Upper lobe of left lung (tissue), 6 donors: ENCODE measurements at regions not wholly inside any gene's neighbourhood (a gene's known extent, or its start where the extent isn't known, plus 50 kb on each side); places are given as distances from the start of the nearest gene placed in this dataset.
"Not testable (repeated sequence)": the region's sequence is repeated elsewhere in the genome, so short reads cannot be mapped to it uniquely, and the experiment has no call there.

Source experiments
- ATAC-seq, 2 donors: fragments of 200-7000 bp; cut with Tn5 transposase; one replicate each; pipeline ENCODE4 v1.9.1; 2022; ENCODE audit warnings: mild to moderate bottlenecking in 2 of 2, moderate library complexity in 2 of 2; ENCODE audit not compliant: low FRiP score in 2 of 2
- DNase-seq, 2 donors: peaks; one replicate each; pipeline ENCODE4 v3.0.0-alpha.2; 2019 to 2020
- H3K27ac ChIP-seq, 4 donors: fragments of 200-600 bp; sonication (generic); one replicate each; pipeline ENCODE4 v1.5.1; 2016 to 2019
- H3K27me3 ChIP-seq, 4 donors: fragments of 200-600 bp; sonication (generic); one replicate each; pipeline ENCODE4 v1.5.1; 2017 to 2019
- H3K36me3 ChIP-seq, 4 donors: fragments of 200-600 bp; sonication (generic); one replicate each; pipeline ENCODE4 v1.5.1; 2016 to 2019
- H3K4me1 ChIP-seq, 4 donors: fragments of 200-600 bp; sonication (generic); one replicate each; pipeline ENCODE4 v1.5.1; 2018 to 2019
- H3K4me3 ChIP-seq, 4 donors: fragments of 200-600 bp; sonication (generic); one replicate each; pipeline ENCODE4 v1.5.1; 2017 to 2019; ENCODE audit warnings: mild to moderate bottlenecking in 2 of 4, moderate library complexity in 1 of 4
- H3K9me3 ChIP-seq, 4 donors: fragments of 200-600 bp; sonication (generic); one replicate each; pipeline ENCODE4 v1.5.1; 2018 to 2019
- EP300 ChIP-seq, 4 donors: sonication (generic); formaldehyde crosslinking; IDR thresholded peaks; one replicate each; pipeline ENCODE4 v1.5.1; 2017; ENCODE audit warnings: antibody characterized with exemption in 4 of 4, control low read depth in 2 of 4
- POLR2A ChIP-seq, 4 donors: fragments of 450-650 bp; IDR thresholded peaks; one replicate each; pipeline ENCODE4 v1.5.1; 2016 to 2017; ENCODE audit warnings: antibody characterized with exemption in 4 of 4, mild to moderate bottlenecking in 2 of 4
- POLR2AphosphoS5 ChIP-seq, 2 donors: sonication (generic); formaldehyde crosslinking; IDR thresholded peaks; one replicate each; pipeline ENCODE4 v1.5.1; 2017; ENCODE audit warnings: antibody characterized with exemption in 2 of 2
- WGBS, 2 donors: methylation state at CpG; one replicate each; pipeline ENCODE4 v1.1.5; 2017 to 2018; 5-methylcytosine and 5-hydroxymethylcytosine counted together
- TF ChIP-seq, protein P1 (sequence below), 6 experiments: fragments of 450-650 bp in 4 of 6; fragments of 200-600 bp in 2 of 6; sonication (generic) in 2 of 6; IDR thresholded peaks; one replicate each; pipeline ENCODE4 v1.5.1; 2016 to 2019; ENCODE audit warnings: antibody characterized with exemption in 6 of 6
- donor health status: DM: no; HTN: no; CAD: no; lungs with moderate emphysema.
- donor health status: DM: no; HTN: yes; CAD: no; lungs with severe emphysema.

DNA sequence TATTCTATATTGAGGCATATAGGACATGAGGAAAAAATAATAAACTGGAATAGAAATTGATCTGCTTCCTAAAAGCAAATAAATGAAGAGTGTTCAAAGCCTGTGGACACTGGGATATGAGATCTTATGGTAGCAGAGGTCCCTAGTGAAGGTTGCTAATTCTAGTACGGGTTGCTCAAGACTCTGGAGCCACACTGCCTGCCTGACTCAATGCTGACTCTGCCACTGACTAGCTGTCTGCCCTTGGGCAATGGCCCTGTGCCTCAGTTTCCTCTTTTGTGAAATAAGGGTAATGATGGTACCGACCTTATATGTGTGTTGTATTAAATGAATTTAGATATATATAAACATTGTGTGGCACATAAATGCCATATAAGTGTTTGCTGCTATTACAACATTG lies 59.0 kb upstream of the C1orf53 start:
- Histone ChIP-seq H3K27ac (no peak overlapping the region), H3K36me3 (no peaks in the 10 kb centered on the region), H3K4me3 (no peak overlapping the region), H3K4me1 (no peaks in the 10 kb centered on the region), H3K9me3 (no peaks in the 10 kb centered on the region), H3K27me3 (no peaks in the 10 kb centered on the region)
- TF ChIP-seq, protein P1, sequence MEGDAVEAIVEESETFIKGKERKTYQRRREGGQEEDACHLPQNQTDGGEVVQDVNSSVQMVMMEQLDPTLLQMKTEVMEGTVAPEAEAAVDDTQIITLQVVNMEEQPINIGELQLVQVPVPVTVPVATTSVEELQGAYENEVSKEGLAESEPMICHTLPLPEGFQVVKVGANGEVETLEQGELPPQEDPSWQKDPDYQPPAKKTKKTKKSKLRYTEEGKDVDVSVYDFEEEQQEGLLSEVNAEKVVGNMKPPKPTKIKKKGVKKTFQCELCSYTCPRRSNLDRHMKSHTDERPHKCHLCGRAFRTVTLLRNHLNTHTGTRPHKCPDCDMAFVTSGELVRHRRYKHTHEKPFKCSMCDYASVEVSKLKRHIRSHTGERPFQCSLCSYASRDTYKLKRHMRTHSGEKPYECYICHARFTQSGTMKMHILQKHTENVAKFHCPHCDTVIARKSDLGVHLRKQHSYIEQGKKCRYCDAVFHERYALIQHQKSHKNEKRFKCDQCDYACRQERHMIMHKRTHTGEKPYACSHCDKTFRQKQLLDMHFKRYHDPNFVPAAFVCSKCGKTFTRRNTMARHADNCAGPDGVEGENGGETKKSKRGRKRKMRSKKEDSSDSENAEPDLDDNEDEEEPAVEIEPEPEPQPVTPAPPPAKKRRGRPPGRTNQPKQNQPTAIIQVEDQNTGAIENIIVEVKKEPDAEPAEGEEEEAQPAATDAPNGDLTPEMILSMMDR (IDR thresholded peaks at IDR 0.05): no peak
- TF ChIP-seq POLR2AphosphoS5 (IDR thresholded peaks at IDR 0.05) (no peak), POLR2A (IDR thresholded peaks at IDR 0.05) (no peak), EP300 (IDR thresholded peaks at IDR 0.05) (no peak)
- 84 to 92% methylated on average over 2 of the region's 2 CpGs for WGBS, 2 donors
- peak in 1 of 2 donors; percentile 25 for DNase-seq
- ATAC-seq: no peak

DNA sequence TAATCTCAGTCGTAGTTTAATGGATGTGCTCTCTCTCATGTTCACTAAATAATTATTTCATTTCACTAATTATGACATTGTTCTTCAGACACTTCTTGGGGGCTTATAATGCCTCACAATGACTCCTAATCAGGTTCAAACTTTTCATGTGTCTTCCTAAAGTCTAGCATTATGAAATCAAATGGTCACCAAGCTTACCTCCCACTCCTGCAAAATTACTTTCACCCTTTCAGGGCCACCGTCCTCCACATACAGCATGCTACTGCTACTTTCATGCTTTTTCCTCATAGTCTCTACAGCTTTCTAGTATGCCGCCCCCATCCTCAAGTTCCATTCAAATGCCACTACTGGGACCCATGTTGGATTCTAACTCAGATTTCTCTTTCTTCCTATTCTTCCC lies 59.8 kb upstream of the C1orf53 start:
- TF ChIP-seq POLR2A (IDR thresholded peaks at IDR 0.05) (no peak), POLR2AphosphoS5 (IDR thresholded peaks at IDR 0.05) (no peak), EP300 (IDR thresholded peaks at IDR 0.05) (no peak)
- TF ChIP-seq, protein P1 (IDR thresholded peaks at IDR 0.05): no peak
- WGBS, 2 donors: 88 to 93% methylated on average over 3 of the region's 3 CpGs
- ATAC-seq: no peak

DNA sequence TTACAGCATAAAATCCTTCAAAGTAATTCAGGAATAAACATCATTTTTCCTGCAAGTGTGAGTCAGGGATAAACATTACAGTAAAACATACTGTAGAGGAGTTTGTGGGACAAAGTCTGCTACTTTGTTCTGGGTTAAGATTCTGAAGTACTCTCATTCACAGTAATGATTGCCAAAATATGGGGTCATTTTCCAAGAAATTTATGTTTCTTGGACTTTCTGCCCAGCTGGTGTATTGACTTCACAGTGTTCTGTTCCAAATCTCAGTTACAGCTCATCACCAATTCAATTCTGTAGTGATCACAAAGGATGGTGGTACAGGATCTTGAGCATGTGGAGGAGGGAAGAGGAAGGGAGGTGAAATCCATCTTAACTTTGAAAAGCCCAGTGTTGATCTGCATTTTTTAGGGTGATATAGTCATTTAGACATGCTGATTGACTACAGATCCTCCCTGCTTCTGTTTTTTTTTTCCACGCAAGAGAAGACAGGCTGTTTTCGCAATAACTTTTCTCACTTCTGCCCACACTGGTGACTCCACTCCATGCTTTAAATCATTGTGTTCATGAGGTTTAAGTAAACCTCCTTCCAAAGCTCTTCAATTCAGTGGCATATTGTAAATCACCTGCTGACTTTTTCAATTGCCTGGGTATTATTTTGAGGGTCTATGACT lies 60.4 kb upstream of the C1orf53 start:
- no peak overlapping the region for H3K27ac ChIP-seq
- H3K27me3 ChIP-seq: no peaks in the 10 kb centered on the region
- H3K9me3 ChIP-seq: no peaks in the 10 kb centered on the region
- DNase-seq (no peak), ATAC-seq (peak in 1 of 2 donors; percentile 50)
- TF ChIP-seq EP300 (IDR thresholded peaks at IDR 0.05): no peak
- TF ChIP-seq POLR2AphosphoS5 (IDR thresholded peaks at IDR 0.05): no peak
- TF ChIP-seq, protein P1 (IDR thresholded peaks at IDR 0.05): no peak
- no peak for TF ChIP-seq POLR2A (IDR thresholded peaks at IDR 0.05)
- no peaks in the 10 kb centered on the region for H3K4me1 ChIP-seq
- 51 to 65% methylated on average over 2 of the region's 2 CpGs for WGBS, 2 donors
- no peaks in the 10 kb centered on the region for H3K36me3 ChIP-seq
- H3K4me3 ChIP-seq: no peak overlapping the region

More for the DNA sequence above, 59.8 kb upstream of the C1orf53 start:
- no peaks in the 10 kb centered on the region for H3K9me3 ChIP-seq
- no peaks in the 10 kb centered on the region for H3K36me3 ChIP-seq
- no peak overlapping the region for H3K4me3 ChIP-seq
- H3K27ac ChIP-seq: no peak overlapping the region
- DNase-seq: no peak
- H3K27me3 ChIP-seq: no peaks in the 10 kb centered on the region
- H3K4me1 ChIP-seq: no peaks in the 10 kb centered on the region

DNA sequence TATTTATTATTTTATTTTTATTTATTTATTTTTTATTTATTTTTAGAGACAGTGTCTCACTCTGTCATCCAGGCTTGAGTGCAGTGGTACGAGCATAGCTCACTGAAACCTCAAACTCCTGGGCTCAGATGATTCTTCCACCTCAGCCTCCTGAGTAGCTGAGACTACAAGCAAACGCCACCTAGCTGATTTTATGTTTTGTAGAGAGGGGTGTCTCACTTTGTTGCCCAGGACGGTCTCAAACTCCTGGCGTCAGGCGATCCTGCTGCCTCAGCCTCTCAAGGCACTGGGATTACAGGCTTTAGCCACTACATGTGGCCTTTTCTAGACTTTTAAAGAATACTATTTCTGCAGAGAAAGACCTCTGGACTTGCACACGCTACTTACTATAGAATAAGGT lies 61.3 kb upstream of the C1orf53 start:
- 85 to 91% methylated on average over 6 of the region's 6 CpGs for WGBS, 2 donors
- Histone ChIP-seq H3K4me1 (no peaks in the 10 kb centered on the region), H3K4me3 (no peak overlapping the region), H3K27me3 (no peaks in the 10 kb centered on the region), H3K9me3 (no peaks in the 10 kb centered on the region), H3K36me3 (no peaks in the 10 kb centered on the region), H3K27ac (no peak overlapping the region)
- TF ChIP-seq POLR2A (IDR thresholded peaks at IDR 0.05) (no peak), POLR2AphosphoS5 (IDR thresholded peaks at IDR 0.05) (no peak), EP300 (IDR thresholded peaks at IDR 0.05) (no peak)
- TF ChIP-seq, protein P1 (IDR thresholded peaks at IDR 0.05): no peak
- DNase-seq (no peak), ATAC-seq (no peak)

DNA sequence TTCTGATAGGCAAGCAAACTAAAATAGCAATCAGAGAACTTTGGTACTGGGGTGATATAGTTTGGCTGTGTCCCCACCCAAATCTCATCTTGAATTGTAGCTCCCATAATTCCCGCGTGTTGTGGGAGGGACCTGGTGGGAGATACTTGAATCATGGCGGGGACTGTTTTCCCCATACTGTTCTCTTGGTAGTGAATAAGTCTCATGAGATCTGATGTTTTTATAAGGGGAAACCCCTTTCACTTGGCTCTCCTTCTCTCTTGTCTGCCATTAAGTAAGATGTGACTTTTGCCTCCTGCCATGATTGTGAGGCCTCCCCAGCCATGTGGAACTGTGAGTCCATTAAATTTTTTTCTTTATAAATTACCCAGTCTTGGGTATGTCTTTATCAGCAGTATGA lies 62.6 kb upstream of the C1orf53 start:
- not testable (repeated sequence) for H3K4me3 ChIP-seq, ATAC-seq, DNase-seq, H3K4me1 ChIP-seq, H3K9me3 ChIP-seq, H3K27me3 ChIP-seq, H3K36me3 ChIP-seq, H3K27ac ChIP-seq
- WGBS, 2 donors: 86 to 95% methylated on average over 3 of the region's 3 CpGs
